ENCODE measurements at regions not wholly inside any gene's neighbourhood (a gene's known extent, or its start where the extent isn't known, plus 50 kb on each side); places are given as distances from the start of the nearest gene placed in this dataset.
A peak's percentile ranks its signal among the peaks of the same experiment; 100 is the strongest.

- TF ChIP-seq CTCF (IDR thresholded peaks at IDR 0.05; ENCODE audit: low read depth, low read length) = no peak
- Histone ChIP-seq H3K4me3 (no peak overlapping the region), H3K27me3 (no peaks in the 10 kb centered on the region), H3K27ac (no peak overlapping the region), H3K36me3 (no peaks in the 10 kb centered on the region), H3K9me3 (ENCODE audit: low read depth) (no peaks in the 10 kb centered on the region), H3K4me1 (ENCODE audit: low read depth) (no peaks in the 10 kb centered on the region)
- DNase-seq (ENCODE audit: low read depth in 1 of 2, low spot score in 1 of 2) = peak in 1 of 2 donors; percentile 11
Measured at GRCh38 chr3:153952091-153952490, 169.1 kb upstream of the ARHGEF26 start.

- no peaks in the 10 kb centered on the region for H3K9me3 ChIP-seq (ENCODE audit: low read depth)
- DNase-seq (ENCODE audit: low read depth in 1 of 2, low spot score in 1 of 2) = no peak
- no peak overlapping the region for H3K27ac ChIP-seq
- no peak overlapping the region for H3K4me3 ChIP-seq
- H3K36me3 ChIP-seq = no peaks in the 10 kb centered on the region
- no peak for TF ChIP-seq CTCF (IDR thresholded peaks at IDR 0.05; ENCODE audit: low read depth, low read length)
- H3K4me1 ChIP-seq (ENCODE audit: low read depth) = no peaks in the 10 kb centered on the region
- no peaks in the 10 kb centered on the region for H3K27me3 ChIP-seq
Measured at GRCh38 chr3:153956613-153957012, 164.6 kb upstream of the ARHGEF26 start.

- TF ChIP-seq CTCF (IDR thresholded peaks at IDR 0.05; ENCODE audit: low read depth, low read length) = no peak
- DNase-seq (ENCODE audit: low read depth in 1 of 2, low spot score in 1 of 2) = no peak
- no peaks in the 10 kb centered on the region for H3K9me3 ChIP-seq (ENCODE audit: low read depth)
- H3K4me1 ChIP-seq (ENCODE audit: low read depth) = no peaks in the 10 kb centered on the region
- H3K27ac ChIP-seq = no peak overlapping the region
- H3K27me3 ChIP-seq = no peaks in the 10 kb centered on the region
- no peaks in the 10 kb centered on the region for H3K36me3 ChIP-seq
- H3K4me3 ChIP-seq = no peak overlapping the region
Measured at GRCh38 chr3:153957421-153957820, 163.8 kb upstream of the ARHGEF26 start.

GRCh38 chr3:153958635-153959595 lies 162.3 kb upstream of the ARHGEF26 start:
- Histone ChIP-seq H3K27ac (no peak overlapping the region), H3K4me3 (no peak overlapping the region), H3K27me3 (no peaks in the 10 kb centered on the region), H3K36me3 (no peaks in the 10 kb centered on the region), H3K9me3 (ENCODE audit: low read depth) (no peaks in the 10 kb centered on the region), H3K4me1 (ENCODE audit: low read depth) (no peaks in the 10 kb centered on the region)
- no peak for TF ChIP-seq CTCF (IDR thresholded peaks at IDR 0.05; ENCODE audit: low read depth, low read length)
- peak in 1 of 2 donors; percentile 38 for DNase-seq (ENCODE audit: low read depth in 1 of 2, low spot score in 1 of 2)

GRCh38 chr3:153960458-153961074 lies 160.6 kb upstream of the ARHGEF26 start:
- H3K27ac ChIP-seq = no peak overlapping the region

More at GRCh38 chr3:153960458-153961074, 160.6 kb upstream of the ARHGEF26 start:
- no peaks in the 10 kb centered on the region for H3K4me1 ChIP-seq (ENCODE audit: low read depth)
- no peaks in the 10 kb centered on the region for H3K36me3 ChIP-seq
- H3K4me3 ChIP-seq = no peak overlapping the region
- H3K9me3 ChIP-seq (ENCODE audit: low read depth) = no peaks in the 10 kb centered on the region
- no peak for DNase-seq (ENCODE audit: low read depth in 1 of 2, low spot score in 1 of 2)
- no peak for TF ChIP-seq CTCF (IDR thresholded peaks at IDR 0.05; ENCODE audit: low read depth, low read length)
- no peaks in the 10 kb centered on the region for H3K27me3 ChIP-seq

All from cardiac muscle cell (in vitro differentiated cells and primary cell).